SIG-M5 treated with dmso at 0.1 percent for 504 hours (cell line): ENCODE measurements at regions not wholly inside any gene's neighbourhood (a gene's known extent, or its start where the extent isn't known, plus 50 kb on each side); places are given as distances from the start of the nearest gene placed in this dataset.

ENCODE experiments used
- DNase-seq: peaks from one replicate; lab custom pipeline; 2025; ENCODE audit not compliant: unreplicated experiment; lab: John Stamatoyannopoulos, UW

DNA sequence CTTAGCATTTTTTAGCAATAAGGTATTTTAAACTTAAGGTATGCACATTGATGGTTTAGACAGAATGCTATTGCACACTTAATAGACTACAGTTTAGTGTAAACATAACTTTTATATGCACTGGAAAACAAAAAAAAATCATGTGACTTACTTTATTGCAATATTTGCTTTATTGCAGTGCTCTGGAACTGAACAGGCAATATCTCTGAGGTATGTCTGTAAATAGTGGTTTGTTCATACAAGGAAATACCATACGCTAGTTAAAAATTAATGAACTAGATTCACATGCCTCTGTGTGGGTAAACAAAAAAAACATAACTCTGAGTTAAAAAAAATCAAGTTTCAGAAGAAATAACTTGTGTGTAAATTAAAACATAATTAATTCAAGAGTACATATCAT is 479.0 kb upstream of the MKI67 start:
- no peak for DNase-seq

DNA sequence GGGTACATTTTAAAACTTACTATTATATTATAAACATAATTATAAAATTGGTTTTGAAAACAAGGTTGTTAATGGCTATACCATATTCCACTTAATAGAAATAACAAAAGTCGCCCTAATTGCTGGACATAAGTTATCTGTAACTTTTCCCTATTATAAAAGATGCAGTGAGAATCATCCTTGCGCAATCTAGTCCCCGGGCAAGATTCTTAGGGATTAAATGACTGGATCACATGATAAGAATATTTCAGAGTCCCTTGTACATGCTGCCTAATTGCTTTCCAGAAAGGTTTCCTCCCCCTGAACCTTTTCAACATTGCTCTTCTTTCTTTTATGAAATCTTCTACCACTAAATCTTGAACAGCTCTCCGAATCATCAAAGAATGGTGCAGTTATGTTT is 479.8 kb upstream of the MKI67 start:
- no peak for DNase-seq

DNA sequence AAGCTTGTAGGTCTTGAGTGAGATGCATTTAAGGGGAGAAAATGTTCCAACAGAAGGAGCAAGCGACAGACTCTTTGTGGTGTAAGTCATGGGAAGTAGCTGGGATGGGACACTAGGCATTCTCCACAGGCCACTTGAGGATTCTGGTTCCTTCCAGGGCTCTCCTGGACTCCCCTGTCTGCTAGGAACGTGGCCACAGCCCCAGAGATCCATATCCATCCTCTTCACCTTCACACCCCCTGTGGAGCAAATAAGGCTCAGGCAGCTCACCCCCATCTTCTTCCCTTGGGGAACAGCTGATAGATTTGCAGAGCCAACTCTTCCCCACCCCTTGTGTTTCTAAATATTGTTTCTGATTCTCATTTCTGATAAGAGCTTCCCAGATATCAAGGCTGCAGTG is 482.6 kb upstream of the MKI67 start:
- DNase-seq: no peak

DNA sequence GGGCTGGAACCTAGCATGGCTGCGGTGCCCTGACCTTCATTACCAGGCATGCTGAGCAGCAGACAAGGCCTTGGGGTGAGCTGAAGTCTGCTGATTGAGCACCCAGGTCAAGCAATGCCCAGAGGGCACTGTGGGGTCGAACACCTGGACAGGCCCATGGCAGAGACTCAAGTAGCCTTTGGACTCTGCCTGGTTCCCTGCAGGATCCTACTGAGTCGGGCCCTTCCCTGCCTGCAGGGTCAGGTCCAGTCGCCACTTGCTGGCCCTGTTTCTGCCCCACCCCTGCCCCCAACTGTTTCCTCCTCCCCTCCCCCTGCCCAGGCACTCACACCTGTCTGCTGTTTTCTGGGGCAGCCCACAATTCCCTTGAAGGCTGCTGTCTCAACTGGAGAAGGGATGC is 483.2 kb upstream of the MKI67 start:
- no peak for DNase-seq

DNA sequence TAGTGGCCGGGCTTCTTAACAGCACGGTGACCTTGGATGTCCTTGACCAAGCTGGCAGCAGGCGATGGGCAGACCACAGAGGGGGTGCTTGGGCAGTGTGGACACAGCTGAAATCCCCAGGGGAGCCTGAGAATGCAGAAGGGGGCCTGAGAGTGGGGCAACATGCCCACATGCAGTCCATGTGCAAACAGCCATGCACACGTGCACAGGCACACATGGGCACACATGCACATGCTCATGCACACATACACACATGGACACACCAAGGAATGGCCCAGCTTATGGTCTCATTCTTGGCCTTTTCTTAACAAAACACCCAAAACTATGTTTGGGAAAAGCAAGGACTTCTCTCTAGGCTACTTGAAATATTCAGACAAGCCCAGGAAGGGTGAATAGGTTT is 483.9 kb upstream of the MKI67 start:
- no peak for DNase-seq

DNA sequence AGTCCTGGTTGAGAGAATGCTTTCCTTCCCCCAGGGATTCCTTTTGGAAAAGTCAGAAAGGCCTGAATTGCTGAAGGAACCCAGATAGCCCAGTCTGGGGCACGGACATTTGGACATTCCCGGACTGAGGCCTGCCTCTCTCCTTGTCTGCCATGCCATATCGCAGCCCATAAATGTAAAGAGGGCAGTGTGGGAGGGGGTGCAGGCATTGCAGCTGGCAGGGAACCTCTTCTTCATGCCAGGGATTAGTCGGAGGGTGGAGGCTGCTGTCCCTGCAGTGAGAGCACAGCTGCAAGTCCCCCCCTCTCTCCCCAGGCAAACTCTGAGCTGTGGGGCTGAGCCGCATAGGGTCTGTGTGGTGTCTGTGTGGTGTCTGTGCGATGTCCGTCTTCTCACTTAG is 486.0 kb upstream of the MKI67 start:
- no peak for DNase-seq

DNA sequence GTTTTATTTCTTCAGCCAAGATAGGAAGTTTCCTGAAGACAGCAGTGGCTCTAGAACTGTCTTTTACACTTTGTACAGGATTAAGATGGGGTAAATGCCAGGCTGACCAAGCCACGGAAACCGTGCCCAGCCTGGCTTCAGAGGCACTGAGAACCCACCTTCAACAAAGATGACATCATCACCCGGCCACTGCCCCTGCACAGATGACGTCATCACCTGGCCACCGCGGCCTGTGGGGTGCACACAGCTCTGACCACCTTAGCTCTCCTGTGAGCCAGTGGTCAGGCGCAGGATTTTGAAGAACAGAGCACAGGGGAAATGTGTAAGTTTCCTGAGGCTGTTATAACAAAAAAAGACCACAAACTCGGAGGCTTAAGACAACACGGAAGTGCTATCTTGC is 486.4 kb upstream of the MKI67 start:
- no peak for DNase-seq

DNA sequence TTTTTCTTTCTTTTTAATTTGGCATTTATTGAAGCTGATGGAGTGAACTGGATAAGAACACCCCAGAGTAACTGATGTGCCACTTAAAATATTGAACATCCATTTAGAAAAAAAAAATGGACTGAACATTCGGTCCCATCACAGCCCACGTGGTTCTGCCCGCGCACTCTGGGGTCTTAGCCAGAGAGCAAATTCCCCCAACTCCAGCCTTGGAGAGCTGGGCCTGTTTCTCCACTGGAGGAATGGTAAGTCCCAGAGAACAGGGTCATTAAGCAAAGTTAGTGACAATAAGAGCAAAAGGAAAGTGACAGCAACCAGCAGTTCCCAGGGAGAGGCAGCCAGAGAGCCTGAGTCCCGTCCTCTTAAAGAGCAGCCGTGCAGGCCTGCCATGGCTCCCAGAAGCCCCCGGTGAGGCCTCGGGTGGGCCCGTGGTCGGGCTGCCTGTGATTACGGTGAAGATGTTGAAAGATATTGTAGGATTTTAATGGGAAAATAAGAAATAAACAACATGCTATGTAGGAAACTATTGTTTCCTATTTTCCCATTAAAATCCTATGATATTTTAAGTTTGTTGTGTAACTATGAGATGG is 487.9 kb upstream of the MKI67 start:
- DNase-seq: no peak

DNA sequence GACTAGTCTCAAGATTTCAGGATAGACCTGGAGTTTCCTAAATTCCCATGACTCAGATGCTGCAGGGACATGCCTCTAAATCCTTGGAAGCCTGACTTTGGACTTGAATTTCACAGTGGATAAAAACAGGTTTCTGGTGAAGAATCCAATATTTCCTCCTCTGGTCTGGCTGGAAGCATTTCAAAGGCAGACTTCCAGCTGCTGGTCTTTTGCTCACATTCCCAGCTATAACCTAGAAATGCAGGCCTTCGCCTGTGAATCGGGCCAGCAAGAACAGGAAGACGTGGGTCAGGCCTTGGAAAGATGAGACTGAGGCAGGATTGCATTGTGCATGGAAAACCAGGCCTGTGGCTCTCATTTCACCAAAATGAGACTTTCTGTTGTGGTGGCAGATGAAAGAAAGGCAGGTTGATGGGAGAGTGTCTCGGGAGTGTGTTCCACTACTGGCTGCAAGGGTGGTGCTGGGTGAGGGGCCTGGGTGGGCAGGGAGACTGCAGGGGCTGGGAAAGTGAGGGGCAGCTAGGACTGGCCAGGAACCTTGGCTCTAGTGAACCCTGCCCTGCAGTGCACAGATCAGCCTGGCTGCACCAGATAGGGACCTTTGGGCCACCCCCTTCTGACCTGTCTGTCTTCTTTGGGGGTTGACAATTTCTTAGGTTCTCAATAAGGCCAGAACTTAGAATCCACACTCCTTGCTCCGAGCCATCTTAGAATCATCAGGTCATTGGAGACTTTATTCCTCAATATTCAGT is 488.8 kb upstream of the MKI67 start:
- DNase-seq: no peak

DNA sequence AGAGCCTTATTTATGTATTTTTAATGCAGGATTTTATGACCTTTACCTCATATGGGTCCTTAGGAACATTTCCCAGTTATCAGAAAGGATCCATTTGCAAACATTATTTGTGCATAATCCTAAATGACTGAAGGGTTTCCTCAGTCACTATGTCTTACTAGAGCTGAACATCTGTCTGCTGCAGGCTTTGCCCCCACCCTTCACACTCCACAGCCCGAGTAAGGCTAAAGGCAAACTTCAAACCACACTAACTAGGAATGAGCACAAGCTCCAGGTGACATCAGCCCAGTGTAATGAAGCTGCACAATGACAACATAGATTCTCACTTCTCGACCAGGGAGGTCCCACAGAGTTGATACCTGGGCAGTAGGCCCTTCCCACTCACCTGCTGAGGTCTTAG is 491.3 kb upstream of the MKI67 start:
- DNase-seq: no peak

DNA sequence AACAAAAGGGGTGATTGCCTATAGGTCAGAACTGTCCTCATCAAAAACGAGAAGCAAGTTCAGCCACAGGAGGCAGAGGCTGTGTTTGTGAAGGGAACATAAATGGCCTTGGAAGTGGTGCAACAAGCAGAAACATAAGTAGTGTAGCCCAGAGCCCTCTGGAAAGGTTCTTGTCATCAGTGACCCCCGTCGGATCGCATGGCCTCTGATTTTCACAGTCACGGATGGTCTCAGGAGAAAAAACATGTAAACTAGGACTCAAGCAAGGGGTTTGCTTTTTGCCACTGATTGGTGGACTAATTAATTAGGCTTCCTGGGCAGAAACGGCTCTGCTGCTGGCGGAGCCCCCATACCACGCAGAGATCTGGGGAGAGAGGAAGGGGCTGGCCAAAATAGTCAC is 496.5 kb upstream of the MKI67 start:
- no peak for DNase-seq

DNA sequence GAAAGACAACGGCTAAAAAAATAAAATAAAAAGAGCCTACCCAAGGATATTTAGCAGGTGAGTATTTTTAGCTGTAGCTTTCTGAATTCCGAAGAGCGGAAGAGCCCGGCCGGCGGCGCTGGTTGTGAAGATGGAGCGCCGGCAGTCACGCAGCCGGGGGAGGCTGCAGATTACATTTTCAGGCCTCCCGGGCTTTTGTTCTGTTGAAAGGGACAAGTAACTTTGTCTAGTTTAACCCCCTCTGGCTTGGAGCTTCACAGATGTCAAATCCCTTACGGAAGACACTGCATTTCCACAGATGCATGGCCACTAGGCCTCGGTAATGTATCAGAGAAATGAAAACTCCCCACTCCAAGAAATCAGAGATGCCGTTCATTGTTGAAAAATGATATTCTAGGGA is 497.6 kb upstream of the MKI67 start:
- no peak for DNase-seq

DNA sequence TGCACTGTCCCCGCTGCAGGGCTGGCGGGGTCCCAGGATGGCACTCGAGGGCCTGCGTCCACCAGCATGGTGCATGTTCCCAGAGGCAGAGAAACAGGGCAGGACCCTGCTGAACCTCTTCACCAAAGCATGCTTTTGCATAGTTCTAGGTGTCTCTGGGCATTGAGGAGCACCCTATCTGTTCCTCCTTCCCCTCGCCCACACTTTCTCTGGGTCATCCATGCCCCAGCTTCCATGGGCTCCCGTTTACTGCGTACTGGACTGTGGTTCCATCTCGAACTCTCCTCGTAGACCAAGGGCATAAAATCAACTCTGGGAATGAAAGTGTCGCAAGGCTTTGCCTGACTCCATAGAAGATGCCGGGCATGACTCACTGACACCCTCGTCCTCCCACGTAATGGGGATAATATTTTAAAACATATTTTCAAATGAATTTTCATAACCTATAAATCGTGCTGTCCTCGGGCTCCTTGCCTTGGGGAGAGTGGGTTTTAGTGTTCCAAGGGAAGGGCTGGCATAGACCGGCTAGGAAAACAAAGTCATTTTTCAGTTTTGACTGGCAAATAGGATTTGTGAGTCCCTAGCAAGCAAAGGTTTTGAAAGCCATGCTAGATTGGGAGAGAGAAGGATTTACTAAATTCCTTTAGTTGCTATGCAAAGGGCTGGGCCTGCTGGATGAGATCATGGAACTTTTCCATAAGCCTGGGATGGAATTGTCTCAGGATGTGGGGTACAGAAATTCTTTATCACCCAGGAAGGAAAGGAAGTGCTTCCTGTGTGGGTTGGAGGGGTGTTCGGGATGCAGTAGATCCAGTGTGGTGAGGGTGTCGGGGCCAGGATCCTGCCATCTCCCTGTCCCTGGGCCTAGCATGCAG is 498.7 kb upstream of the MKI67 start:
- no peak for DNase-seq

DNA sequence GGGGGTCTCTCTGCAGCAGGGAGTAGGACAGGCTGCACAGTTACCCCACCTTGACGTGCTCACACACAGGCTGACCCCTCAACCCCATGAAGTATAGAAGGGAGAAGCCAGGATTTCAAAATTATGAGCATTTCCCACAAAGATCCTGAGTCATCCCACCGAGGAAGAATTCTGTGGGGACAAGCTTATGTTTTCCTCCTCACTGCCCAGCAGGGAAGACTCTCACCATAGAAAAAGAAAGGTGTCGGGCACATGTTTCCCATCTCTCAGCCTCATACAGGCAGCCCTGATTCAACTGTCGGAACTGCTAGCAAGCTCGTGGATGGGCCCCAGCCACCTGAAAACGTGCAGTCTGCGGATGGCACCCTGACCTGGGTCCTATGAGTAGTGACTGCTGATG is 499.7 kb upstream of the MKI67 start:
- no peak for DNase-seq

DNA sequence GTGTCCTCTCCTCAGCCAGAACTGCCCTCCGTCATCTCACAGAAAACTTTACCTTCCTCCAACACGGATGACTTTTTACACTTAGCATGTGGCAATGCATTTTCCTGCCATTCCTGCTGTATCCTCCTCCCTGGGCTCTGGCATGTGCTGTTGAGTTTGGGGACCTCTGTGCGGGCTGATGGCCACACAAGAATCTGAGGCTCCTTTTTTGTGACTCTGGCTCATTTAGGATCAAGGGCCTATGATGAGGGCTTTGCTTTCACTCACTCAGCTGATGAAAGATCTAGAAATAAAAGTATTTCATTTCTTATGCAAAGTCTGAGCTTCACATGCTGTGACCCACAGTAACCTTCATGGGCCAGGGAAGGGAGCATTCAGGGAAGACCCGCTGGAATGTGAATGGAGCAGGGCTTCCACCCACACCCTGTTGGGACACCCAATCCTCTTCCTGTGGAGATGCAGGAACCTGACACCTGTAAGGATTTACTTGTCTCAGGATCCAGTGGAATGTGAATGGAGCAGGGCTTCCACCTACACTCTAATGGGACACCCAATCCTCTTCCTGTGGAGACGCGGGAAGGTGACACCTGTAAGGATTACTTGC is 500.3 kb upstream of the MKI67 start:
- no peak for DNase-seq

DNA sequence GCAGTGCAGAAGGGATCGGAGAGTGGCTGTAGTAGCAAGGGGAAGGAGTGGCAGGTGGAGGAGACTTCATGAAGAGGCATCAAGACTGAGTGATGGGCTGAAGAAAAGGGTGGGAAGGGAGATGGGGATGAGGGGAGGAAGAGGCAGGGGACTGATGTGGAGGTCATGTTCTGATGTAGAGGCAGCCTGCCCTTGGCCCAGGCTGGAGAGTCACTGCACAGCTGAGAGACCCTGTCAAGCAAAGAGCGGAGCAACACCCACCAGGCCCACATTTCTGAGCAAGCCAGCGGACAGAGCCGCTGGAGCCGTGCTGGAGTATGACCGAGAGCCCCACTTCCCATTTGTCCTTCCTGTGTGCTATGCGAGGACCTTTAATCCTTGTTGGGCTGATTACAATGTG is 501.6 kb upstream of the MKI67 start:
- DNase-seq: no peak

DNA sequence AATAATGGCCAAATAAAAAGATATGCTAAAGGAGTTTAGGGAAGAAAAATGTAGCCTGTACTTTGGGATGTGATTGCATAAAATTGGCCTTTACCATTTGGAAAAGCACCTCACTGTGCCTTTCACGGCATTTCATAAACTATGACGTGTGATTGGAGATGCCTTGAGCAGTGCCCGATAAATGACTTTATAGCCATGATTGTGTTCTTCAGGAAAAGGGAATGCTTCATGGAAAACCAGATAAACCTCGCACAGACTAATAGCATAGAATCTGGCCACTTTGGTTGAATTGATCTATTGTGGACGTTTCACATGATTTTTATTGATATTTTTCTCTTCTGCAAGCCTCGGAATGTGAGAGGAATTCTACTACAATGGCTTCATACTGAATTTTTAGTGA is 502.0 kb upstream of the MKI67 start:
- DNase-seq: no peak

DNA sequence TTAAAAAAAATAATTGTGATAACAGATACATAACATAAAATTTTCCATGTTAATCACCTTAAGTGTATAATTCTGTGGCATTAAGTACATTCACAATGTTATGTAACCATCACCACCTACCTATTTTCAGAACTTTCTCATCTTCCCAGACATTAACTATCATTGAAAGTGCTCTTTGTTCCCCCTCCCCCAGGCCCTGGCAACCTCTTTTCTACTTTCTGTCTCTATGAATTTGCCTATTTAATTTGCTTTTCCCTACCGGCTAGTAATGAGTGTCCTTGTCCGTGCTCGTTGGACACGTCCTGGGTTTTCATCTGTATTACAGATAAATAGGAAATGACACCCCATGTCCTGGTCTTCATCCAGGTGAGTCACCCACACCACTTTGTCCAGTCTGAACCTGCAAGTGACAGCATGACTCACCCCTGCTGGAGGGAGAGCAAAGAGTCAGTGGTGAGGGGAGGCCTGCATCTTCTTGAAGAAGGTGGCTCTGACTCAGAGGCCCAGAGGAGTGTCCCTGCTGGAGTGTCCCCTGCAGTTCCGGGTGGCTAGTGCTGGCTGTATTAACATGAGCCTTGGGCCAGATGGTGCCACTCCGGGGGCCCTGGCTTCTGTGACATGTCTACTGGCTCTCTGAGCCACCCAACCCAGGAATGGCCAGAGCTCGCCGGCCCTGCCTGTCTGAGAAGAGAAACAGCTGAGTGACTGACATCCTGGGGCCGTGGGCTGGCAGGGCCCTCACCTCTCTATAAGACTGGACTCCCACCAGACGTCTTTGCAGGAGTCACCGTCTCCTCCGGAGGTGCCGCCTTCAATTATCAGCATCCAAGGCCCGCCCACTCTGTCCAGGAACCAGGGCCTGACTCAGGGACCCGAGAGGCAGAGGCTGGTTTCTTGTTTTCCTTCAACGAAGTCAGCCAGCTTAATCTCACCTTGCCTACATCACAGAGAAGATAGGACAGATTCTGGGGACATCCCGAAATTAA is 503.2 kb upstream of the MKI67 start:
- DNase-seq: no peak

DNA sequence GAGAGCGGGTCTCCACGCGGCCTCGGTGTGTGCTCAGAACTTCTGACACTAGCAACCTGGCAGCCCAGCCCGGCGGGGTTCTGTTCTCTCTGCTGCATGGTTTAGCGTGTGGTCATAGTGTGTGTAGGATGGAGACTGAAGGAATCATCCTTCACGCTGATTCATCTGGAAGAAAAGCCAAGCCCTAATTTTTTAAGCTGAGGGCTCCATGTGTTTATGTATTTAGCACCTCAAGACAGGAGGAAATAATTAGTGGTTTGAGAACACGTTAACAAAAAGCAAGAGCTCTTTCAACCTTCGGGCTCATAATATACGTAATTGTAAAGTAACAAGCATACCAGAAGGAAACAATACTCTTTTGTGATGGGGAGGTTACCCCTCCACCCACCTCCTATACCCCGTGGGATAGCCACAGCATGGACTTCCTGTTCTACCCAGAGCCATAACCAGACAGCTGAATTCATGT is 504.6 kb upstream of the MKI67 start:
- no peak for DNase-seq

DNA sequence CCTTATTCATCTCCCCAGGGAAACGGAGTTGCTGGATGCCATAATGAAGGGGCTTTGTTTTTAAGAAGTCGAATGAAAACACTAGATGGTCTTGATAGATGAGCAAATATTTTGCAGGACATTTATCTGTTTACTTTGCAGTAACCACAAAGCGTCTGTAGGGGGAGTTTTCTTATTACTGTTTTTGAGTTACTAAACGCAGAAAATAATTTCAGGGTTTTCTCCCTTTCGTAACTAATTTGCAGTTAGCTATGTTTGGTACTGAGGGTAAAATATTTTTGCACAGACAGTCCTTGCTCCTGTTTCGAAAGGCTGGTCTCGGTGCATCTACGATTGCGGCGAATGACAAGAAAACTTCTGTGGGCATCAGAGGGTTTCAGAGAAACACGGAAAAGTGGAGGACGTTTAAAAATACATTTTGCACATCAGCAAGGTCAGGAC is 505.6 kb upstream of the MKI67 start:
- DNase-seq: peak; percentile 2
